ENCODE measurements at regions not wholly inside any gene's neighbourhood (a gene's known extent, or its start where the extent isn't known, plus 50 kb on each side); places are given as distances from the start of the nearest gene placed in this dataset.
A peak's percentile ranks its signal among the peaks of the same experiment; 100 is the strongest.

DNA sequence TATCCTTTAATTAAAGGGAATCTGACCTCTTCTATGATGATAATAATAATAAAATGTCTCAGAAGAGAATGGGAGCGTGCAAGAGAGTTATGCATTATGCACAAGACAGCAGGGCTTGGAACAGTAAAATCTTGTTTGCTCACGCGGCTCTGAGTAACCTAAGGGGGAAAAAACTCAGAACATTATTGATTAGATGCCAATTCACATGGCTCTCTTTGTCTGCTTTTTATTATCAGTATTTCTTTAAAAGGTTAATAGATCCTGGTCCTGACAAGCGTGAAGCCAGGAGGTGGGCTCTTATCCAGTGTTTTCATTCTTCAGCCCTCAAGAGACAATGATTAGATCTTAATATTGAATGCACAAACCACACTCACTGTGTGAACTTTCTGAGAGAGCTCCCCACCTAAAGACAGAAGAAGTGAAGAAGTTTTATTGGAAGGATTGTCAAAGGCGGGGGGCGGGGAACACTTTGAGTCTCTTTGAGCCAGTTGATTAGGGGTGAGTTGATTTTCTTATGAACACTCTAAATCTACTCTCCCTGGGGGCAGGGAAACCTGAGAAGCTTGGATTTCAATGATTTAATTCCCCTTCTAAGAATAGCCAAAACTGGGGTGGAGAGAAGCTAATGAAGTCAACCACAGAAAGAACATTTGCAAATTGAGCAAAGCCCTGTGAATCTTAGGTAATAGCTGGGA, 127.5 kb upstream of the CTAGE1 start:
- peak; percentile 19 for DNase-seq

GRCh38 chr18:22546905-22547570, 129.3 kb upstream of the CTAGE1 start:
- no peak for DNase-seq

DNA sequence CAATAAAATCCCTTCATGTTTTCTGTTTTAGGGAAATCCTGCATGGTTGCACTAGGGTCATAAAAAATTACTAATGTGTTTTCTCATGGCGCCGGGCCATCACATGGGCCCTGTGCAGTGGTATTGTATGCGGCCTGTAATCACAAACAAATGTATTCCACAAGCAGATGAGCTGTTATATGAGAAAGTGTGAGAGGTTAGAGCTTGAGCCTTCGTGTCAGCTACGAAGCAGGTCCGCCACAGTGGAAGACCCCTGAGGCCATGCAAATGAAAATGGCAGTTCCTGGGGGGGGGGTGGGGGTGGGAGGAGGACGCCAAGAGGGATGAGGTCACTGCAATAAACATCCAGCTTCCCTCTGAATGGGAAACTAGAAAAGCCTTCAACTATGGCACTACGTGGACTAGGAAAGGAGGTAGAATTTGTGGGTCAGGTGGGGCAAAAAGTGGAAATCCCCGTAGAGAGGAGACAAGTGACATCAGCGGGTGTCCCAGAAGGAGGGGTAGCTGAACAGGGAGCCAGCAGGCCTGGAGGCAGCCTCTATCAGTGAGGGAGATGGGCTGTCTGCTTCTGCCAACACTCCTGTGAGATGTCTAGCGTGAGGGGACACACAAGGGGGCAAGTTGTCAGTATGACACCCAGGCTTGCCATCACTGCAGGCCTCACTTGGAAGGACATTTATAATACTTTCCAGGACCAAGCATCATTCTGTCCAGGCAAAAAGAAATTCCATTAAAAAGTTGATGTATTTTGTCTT, 130.3 kb upstream of the CTAGE1 start:
- peak; percentile 57 for DNase-seq

GRCh38 chr18:22549260-22549937, 131.7 kb upstream of the CTAGE1 start:
- no peak for DNase-seq

- DNase-seq, result no peak
Measured at GRCh38 chr18:22550366-22550765, 132.7 kb upstream of the CTAGE1 start.

DNA sequence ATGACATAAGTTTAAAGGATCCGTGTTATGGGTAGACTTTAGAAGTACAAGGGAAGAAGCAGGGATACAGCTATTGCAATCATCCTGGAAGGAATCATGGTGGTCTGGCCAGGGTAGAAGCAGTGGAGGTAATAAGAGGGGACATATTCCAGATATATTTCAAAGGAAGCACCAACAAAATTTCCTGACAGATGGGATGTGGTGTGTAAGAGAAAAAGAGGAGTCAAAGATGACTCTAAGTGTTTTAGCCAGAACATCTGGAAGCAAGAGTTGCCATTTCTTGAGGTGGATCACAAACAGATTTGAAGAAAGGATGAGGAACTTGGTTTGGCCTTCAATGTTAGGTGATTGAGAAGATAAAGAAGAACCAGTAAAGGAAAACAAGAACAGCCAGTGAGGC, 133.1 kb upstream of the CTAGE1 start:
- no peak for DNase-seq

DNA sequence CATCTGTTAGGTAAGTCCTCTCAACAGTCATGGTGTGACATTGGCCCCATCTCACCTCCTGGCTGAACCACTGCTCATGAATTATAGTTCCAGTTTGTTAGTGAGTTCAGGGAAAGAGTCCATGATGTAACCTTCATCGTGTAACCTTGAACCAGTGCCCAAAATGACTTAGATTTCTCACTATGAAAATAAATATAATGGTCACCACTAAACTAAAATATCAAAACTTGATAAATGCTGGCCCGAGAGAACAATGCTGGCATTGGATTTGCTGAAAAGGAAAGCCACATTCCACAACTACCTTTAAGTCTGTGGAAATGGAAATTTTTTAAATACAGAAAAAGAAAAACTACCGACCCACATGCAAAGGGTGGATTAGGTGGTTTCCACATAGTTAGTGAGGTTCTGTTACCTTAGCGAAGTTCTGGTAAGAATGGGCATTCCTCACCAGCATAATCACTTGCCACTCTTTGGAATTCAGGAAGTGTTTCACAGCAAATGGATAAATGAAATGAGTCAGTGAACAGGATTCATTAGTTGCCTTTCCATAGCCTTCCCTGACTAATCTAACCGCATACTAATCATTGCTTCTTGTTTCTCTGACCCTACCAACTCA, 133.9 kb upstream of the CTAGE1 start:
- DNase-seq, result no peak

GRCh38 chr18:22552254-22552653, 134.5 kb upstream of the CTAGE1 start:
- DNase-seq, result no peak

GRCh38 chr18:22552899-22553460, 135.3 kb upstream of the CTAGE1 start:
- no peak for DNase-seq

DNA sequence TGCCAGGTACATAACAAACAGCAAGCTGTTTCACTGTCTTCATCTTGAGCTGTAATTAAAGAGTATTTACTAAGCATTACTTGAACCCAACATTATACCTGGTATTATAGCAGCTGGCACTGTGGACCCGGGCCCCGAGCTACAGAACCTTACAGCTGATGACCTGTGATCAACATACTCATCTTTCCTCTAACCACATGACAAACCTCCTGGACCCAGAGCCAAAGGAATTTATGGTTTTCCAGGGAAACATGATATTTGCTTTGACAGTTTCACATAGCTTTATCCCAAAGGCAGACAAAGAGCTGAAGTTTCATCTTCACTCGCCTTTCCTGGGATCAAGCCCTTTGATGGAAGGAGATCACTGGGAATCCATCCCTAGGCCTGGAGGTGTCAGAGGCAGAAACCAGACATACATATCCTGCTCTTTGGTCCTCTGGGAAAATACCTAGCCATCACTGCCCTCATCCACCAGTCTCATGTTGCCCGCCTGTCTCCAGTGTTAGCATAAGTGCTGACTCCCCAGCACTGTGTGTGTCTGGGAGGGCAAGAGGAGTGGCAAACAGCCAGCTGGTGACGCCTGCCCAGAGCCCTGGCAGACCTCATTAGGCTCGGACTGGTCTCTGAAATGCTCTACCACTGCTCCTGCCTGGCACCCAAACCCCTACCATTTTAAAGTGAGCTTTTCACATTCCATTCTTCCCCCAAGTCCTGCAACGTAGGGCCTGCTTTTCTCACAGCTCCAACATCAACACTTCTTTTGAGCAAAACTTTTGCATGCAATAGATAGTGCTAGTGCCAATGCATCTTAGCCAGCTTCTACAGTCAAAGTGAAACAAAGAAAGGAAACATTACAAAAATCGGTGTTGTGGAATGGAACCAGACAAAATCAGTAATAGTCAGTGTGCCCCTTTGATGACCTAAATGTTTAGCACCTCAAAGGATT, 138.8 kb upstream of the CTAGE1 start:
- no peak for DNase-seq

DNA sequence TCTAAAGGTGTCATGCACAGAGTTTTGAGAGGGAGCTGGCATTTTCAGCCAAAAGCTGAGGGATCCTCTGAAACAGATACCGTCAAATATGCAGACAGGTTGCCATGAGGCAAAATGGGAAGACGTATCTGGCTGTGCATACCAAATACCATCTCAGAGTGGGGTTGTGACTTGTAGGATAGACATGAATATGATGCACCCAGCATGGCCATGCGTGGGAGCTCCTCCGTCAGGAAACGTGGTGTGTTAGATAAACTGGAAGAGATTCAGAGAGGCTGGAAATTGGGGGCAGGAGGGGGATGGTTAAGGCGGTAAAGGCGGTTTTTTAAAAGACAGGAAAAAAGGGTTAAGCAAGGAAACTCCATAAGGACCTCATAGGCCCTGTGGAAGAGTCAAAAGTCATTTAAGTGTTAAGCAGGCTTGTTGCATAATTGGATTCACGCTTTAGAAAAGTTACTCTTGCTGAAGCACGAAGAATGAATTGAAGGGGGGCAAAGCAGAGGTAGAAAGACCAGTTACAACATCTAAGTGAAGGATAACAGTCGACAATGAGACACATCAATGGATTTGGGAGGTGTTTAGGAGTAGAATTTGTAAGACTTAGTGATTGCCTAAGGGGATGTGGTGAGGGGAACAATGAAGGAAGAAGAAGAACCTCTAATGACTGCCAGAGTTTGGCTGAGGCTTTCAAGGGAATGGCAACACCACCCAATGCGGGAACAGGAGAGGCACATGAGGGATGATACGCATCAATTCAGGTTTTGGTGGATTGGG, 139.6 kb upstream of the CTAGE1 start:
- no peak for DNase-seq

DNA sequence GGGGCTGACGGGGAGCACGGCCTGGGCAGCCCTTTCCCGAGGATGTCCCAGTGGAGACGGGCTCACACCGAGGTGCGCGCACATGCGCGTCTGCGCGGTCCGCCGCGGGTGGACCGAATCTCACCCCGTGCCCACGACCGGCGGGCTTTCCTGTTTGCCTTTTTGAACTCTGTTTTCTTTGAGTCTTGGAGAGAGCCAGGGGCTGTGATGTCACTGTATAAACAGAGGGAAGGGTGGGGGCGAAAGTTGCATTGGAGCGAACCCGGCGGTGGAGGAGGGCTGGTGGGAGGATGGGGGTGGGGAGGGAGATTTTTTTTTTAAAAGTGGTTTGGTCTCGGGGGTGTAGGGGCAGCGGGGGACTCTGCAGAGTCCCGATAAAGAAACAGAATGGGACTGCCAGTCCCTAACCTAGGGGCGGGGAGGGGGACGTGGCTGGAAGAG, 141.2 kb upstream of the CTAGE1 start:
- peak; percentile 10 for DNase-seq

- peak; percentile 38 for DNase-seq
Measured at GRCh38 chr18:22559414-22560274, 141.9 kb upstream of the CTAGE1 start.

DNA sequence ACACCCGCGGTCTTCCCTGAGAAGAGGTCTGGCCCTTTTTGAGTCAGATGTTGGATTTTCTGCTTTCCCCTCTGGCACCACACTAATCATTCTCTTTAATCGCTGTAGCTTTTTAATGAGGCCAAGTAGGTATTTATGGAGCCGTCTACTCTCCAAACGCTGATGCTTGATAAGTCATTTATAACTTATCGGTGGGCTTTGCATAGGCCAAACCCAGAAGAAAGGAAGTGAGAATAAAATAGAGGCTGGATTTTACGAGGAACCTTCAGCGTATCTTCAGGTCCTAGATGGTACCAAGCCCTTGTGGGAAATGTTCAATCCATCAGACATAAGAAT, 142.5 kb upstream of the CTAGE1 start:
- DNase-seq, result no peak

- no peak for DNase-seq
Measured at GRCh38 chr18:22560797-22561196, 143.1 kb upstream of the CTAGE1 start.

GRCh38 chr18:22563164-22563583, 145.5 kb upstream of the CTAGE1 start:
- peak; percentile 30 for DNase-seq

- no peak for DNase-seq
Measured at GRCh38 chr18:22564036-22564435, 146.3 kb upstream of the CTAGE1 start.

GRCh38 chr18:22566703-22567420, 149.1 kb upstream of the CTAGE1 start:
- no peak for DNase-seq

DNA sequence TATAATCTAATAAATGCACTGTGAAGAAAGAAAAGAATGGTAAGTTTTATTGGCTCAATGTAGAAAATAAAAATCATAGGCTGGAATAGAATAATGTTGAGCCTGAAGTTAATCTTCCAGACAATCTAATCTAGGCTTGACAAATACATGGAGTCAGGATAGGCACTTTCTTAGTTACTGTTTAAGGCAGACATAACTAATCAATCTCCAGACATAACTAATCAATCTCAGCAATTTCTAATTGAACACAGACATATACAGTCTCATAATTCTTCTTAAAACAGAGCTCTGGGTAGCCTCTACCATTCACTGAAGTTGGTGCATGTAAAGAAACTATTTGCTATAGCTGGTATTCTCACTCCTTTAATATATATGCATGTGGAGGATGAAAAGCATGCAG, 150.1 kb upstream of the CTAGE1 start:
- no peak for DNase-seq

Data from NCI-H526 treated with DMSO at 0.1 percent for 48 hours (cell line).